IPS-20b (cell line): ENCODE measurements at regions not wholly inside any gene's neighbourhood (a gene's known extent, or its start where the extent isn't known, plus 50 kb on each side); places are given as distances from the start of the nearest gene placed in this dataset.
"Not testable (repeated sequence)": the region's sequence is repeated elsewhere in the genome, so short reads cannot be mapped to it uniquely, and the experiment has no call there.

Source experiments
- H3K27ac ChIP-seq: one replicate; pipeline ENCODE4 v1.5.1; 2013; ENCODE audit warnings: low read length
- H3K27me3 ChIP-seq: 2 replicates; pipeline ENCODE4 v1.6.1; 2013; ENCODE audit warnings: mild to moderate bottlenecking, low read length, inconsistent platforms; ENCODE audit not compliant: insufficient read depth
- H3K36me3 ChIP-seq: 2 replicates; pipeline ENCODE4 v1.6.1; 2013; ENCODE audit warnings: low read depth, mild to moderate bottlenecking, inconsistent platforms, low read length, moderate library complexity; ENCODE audit not compliant: insufficient read depth
- H3K4me1 ChIP-seq: 2 replicates; pipeline ENCODE4 v1.6.1; 2013; ENCODE audit warnings: mild to moderate bottlenecking, control low read depth, inconsistent platforms, low read length, moderate library complexity; ENCODE audit not compliant: insufficient read depth
- H3K4me3 ChIP-seq: 2 replicates; pipeline ENCODE4 v1.5.1; 2013; ENCODE audit warnings: mild to moderate bottlenecking, low read length, inconsistent platforms
- H3K9ac ChIP-seq: 2 replicates; pipeline ENCODE4 v1.6.1; 2013; ENCODE audit warnings: low read depth, mild to moderate bottlenecking, inconsistent platforms, low read length, moderate library complexity
- H3K9me3 ChIP-seq: 2 replicates; pipeline ENCODE4 v1.6.1; 2013; ENCODE audit warnings: mild to moderate bottlenecking, low read depth, low read length, inconsistent platforms; ENCODE audit not compliant: insufficient read depth

- not testable (repeated sequence) for H3K9ac ChIP-seq, H3K27ac ChIP-seq, H3K36me3 ChIP-seq
Measured at GRCh38 chr3:106148440-106149082, 279.7 kb upstream of the CBLB start.

GRCh38 chr3:106157411-106157810, 288.6 kb upstream of the CBLB start:
- H3K9ac ChIP-seq = no peak overlapping the region

More at GRCh38 chr3:106148440-106149082, 279.7 kb upstream of the CBLB start:
- not testable (repeated sequence) for H3K4me3 ChIP-seq, H3K4me1 ChIP-seq, H3K27me3 ChIP-seq, H3K9me3 ChIP-seq

GRCh38 chr3:106160396-106160795, 291.6 kb upstream of the CBLB start:
- H3K27ac ChIP-seq = no peak overlapping the region

More at GRCh38 chr3:106157411-106157810, 288.6 kb upstream of the CBLB start:
- Histone ChIP-seq H3K27me3 (no peaks in the 10 kb centered on the region), H3K4me1 (no peaks in the 10 kb centered on the region), H3K9me3 (no peaks in the 10 kb centered on the region), H3K27ac (no peak overlapping the region), H3K36me3 (no peaks in the 10 kb centered on the region), H3K4me3 (no peak overlapping the region)

GRCh38 chr3:106161246-106161645, 292.4 kb upstream of the CBLB start:
- no peaks in the 10 kb centered on the region for H3K27me3 ChIP-seq

More at GRCh38 chr3:106160396-106160795, 291.6 kb upstream of the CBLB start:
- H3K9me3 ChIP-seq = no peaks in the 10 kb centered on the region
- H3K9ac ChIP-seq = no peak overlapping the region
- no peak overlapping the region for H3K4me3 ChIP-seq
- no peaks in the 10 kb centered on the region for H3K36me3 ChIP-seq
- H3K4me1 ChIP-seq = no peaks in the 10 kb centered on the region
- H3K27me3 ChIP-seq = no peaks in the 10 kb centered on the region

GRCh38 chr3:106167728-106168127, 298.9 kb upstream of the CBLB start:
- Histone ChIP-seq H3K4me1 (no peaks in the 10 kb centered on the region), H3K27me3 (no peaks in the 10 kb centered on the region), H3K9me3 (no peaks in the 10 kb centered on the region), H3K9ac (no peak overlapping the region), H3K4me3 (no peak overlapping the region), H3K36me3 (no peaks in the 10 kb centered on the region), H3K27ac (no peak overlapping the region)

More at GRCh38 chr3:106161246-106161645, 292.4 kb upstream of the CBLB start:
- no peak overlapping the region for H3K27ac ChIP-seq
- no peaks in the 10 kb centered on the region for H3K36me3 ChIP-seq
- H3K4me3 ChIP-seq = no peak overlapping the region
- H3K9me3 ChIP-seq = no peaks in the 10 kb centered on the region
- no peak overlapping the region for H3K9ac ChIP-seq
- no peaks in the 10 kb centered on the region for H3K4me1 ChIP-seq

- Histone ChIP-seq H3K4me3 (no peak overlapping the region), H3K27ac (no peak overlapping the region), H3K4me1 (no peaks in the 10 kb centered on the region), H3K9ac (no peak overlapping the region), H3K27me3 (no peaks in the 10 kb centered on the region), H3K36me3 (no peaks in the 10 kb centered on the region), H3K9me3 (no peaks in the 10 kb centered on the region)
Measured at GRCh38 chr3:106168962-106169750, 300.3 kb upstream of the CBLB start.

- H3K4me1 ChIP-seq = peaks cover 7% of the 10 kb centered on the region; the same call in 1 of the 2 replicates
- H3K27ac ChIP-seq = no peak overlapping the region
- no peak overlapping the region for H3K9ac ChIP-seq
- no peaks in the 10 kb centered on the region for H3K9me3 ChIP-seq
- no peak overlapping the region for H3K4me3 ChIP-seq
- no peaks in the 10 kb centered on the region for H3K36me3 ChIP-seq
- H3K27me3 ChIP-seq = no peaks in the 10 kb centered on the region
Measured at GRCh38 chr3:106170636-106171035, 301.8 kb upstream of the CBLB start.

GRCh38 chr3:106172101-106172500, 303.3 kb upstream of the CBLB start:
- H3K27me3 ChIP-seq = no peaks in the 10 kb centered on the region
- no peak overlapping the region for H3K9ac ChIP-seq
- no peaks in the 10 kb centered on the region for H3K9me3 ChIP-seq
- H3K27ac ChIP-seq = no peak overlapping the region
- no peaks in the 10 kb centered on the region for H3K36me3 ChIP-seq
- H3K4me1 ChIP-seq = peaks cover 7% of the 10 kb centered on the region; the same call in 1 of the 2 replicates
- no peak overlapping the region for H3K4me3 ChIP-seq

- no peaks in the 10 kb centered on the region for H3K36me3 ChIP-seq
- no peaks in the 10 kb centered on the region for H3K9me3 ChIP-seq
- peaks cover 7% of the 10 kb centered on the region; the same call in 1 of the 2 replicates for H3K4me1 ChIP-seq
- no peaks in the 10 kb centered on the region for H3K27me3 ChIP-seq
- no peak overlapping the region for H3K4me3 ChIP-seq
- H3K9ac ChIP-seq = no peak overlapping the region
- no peak overlapping the region for H3K27ac ChIP-seq
Measured at GRCh38 chr3:106172780-106173179, 304.0 kb upstream of the CBLB start.

- Histone ChIP-seq H3K36me3 (no peaks in the 10 kb centered on the region), H3K27ac (no peak overlapping the region), H3K9me3 (no peaks in the 10 kb centered on the region), H3K4me3 (no peak overlapping the region), H3K27me3 (no peaks in the 10 kb centered on the region), H3K4me1 (peaks cover 7% of the 10 kb centered on the region; the same call in 1 of the 2 replicates), H3K9ac (no peak overlapping the region)
Measured at GRCh38 chr3:106175276-106175675, 306.5 kb upstream of the CBLB start.

- no peaks in the 10 kb centered on the region for H3K36me3 ChIP-seq
Measured at GRCh38 chr3:106176734-106177133, 307.9 kb upstream of the CBLB start.

More at GRCh38 chr3:106176734-106177133, 307.9 kb upstream of the CBLB start:
- no peak overlapping the region for H3K27ac ChIP-seq
- no peak overlapping the region for H3K4me3 ChIP-seq
- no peaks in the 10 kb centered on the region for H3K27me3 ChIP-seq
- H3K4me1 ChIP-seq = peaks cover 7% of the 10 kb centered on the region; the same call in 1 of the 2 replicates
- H3K9me3 ChIP-seq = no peaks in the 10 kb centered on the region
- no peak overlapping the region for H3K9ac ChIP-seq
